A549 (cell line): ENCODE measurements at regions not wholly inside any gene's neighbourhood (a gene's known extent, or its start where the extent isn't known, plus 50 kb on each side); places are given as distances from the start of the nearest gene placed in this dataset.

Experiments used
- ATAC-seq, 2 experiments: fragments of 200-7000 bp in 1 of 2; fragments of >200 bp in 1 of 2; cut with Nextera tagmentation in 1 of 2; cut with Tn5 transposase in 1 of 2; 3 replicates each; pipeline versions ENCODE4 v1.8.0 to v1.9.1; 2018 to 2020; ENCODE audit warnings: mild to moderate bottlenecking in 1 of 2, moderate library complexity in 1 of 2
- CTCF ChIA-PET: fragments of 300-600 bp; sonication (Branson Sonifier 250); formaldehyde crosslinking; extraction: SDS; loops from one replicate; lab custom pipeline; 2021; ENCODE audit warnings: antibody characterized with exemption, inconsistent platforms; lab: Yijun Ruan, JAX
- POLR2A ChIA-PET: fragments of 350-600 bp; formaldehyde crosslinking; extraction: SDS; loops from one replicate; lab custom pipeline; 2021; ENCODE audit warnings: antibody characterized with exemption, inconsistent platforms; lab: Yijun Ruan, JAX
- DNase-seq, 2 experiments: peaks; one replicate each; pipeline versions ENCODE4 v3.0.0 to v3.0.0-alpha.2; 2011 to 2016; ENCODE audit warnings: low read depth in 1 of 2, low spot score in 1 of 2
- FAIRE-seq: peaks from 2 replicates; lab custom pipeline; 2011; peaks lifted over from hg19 to GRCh38; lab: Jason Lieb, UNC
- H3K27ac ChIP-seq, 2 experiments: fragments of >200 bp; sonication (Bioruptor Twin); formaldehyde crosslinking; 3 replicates each; pipeline ENCODE4 v1.5.1; 2016 to 2017
- H3K4me1 ChIP-seq: fragments of >200 bp; sonication (Bioruptor Twin); formaldehyde crosslinking; 3 replicates; pipeline ENCODE4 v1.6.1; 2016
- H3K4me2 ChIP-seq: fragments of >200 bp; sonication (Bioruptor Twin); formaldehyde crosslinking; 3 replicates; pipeline ENCODE4 v1.6.1; 2016
- H3K4me3 ChIP-seq: fragments of >200 bp; sonication (Bioruptor Twin); formaldehyde crosslinking; 3 replicates; pipeline ENCODE4 v1.5.1; 2016
- H3K9me3 ChIP-seq: fragments of >200 bp; sonication (Bioruptor Twin); formaldehyde crosslinking; 3 replicates; pipeline ENCODE4 v1.6.1; 2016
- ATOH8 ChIP-seq: fragments of 250-450 bp; sonication (Bioruptor Pico); IDR thresholded peaks from 2 replicates; pipeline ENCODE4 v1.5.0; 2020; ENCODE audit warnings: low read depth, mild to moderate bottlenecking, moderate library complexity
- BHLHE40 ChIP-seq: IDR thresholded peaks from 2 replicates; pipeline ENCODE4 v1.6.1; 2012; ENCODE audit warnings: low read depth, low read length, inconsistent platforms
- CBX2 ChIP-seq: fragments of 200-600 bp; sonication (generic); IDR thresholded peaks from 2 replicates; pipeline ENCODE4 v1.6.1; 2016; ENCODE audit warnings: low read depth, mild to moderate bottlenecking, borderline replicate concordance
- CBX8 ChIP-seq: fragments of 200-600 bp; sonication (generic); IDR thresholded peaks from 2 replicates; pipeline ENCODE4 v1.6.1; 2016
- CHD4 ChIP-seq: fragments of 200-600 bp; sonication (generic); IDR thresholded peaks from 2 replicates; pipeline ENCODE4 v1.6.1; 2016; ENCODE audit warnings: antibody characterized with exemption, mild to moderate bottlenecking, borderline replicate concordance
- EHMT2 ChIP-seq: fragments of 200-600 bp; sonication (generic); IDR thresholded peaks from 2 replicates; pipeline ENCODE4 v1.6.1; 2016; ENCODE audit warnings: antibody characterized with exemption, low read depth, mild to moderate bottlenecking, moderate library complexity
- ELK1 ChIP-seq: fragments of 150-350 bp; IDR thresholded peaks from 2 replicates; pipeline ENCODE4 v1.6.1; 2014; ENCODE audit warnings: low read depth, mild to moderate bottlenecking, low read length
- FOSB ChIP-seq: fragments of 250-450 bp; sonication (Bioruptor Pico); IDR thresholded peaks from 2 replicates; pipeline ENCODE4 v1.5.0; 2020; ENCODE audit warnings: mild to moderate bottlenecking, moderate library complexity
- FOSL2 ChIP-seq, 2 experiments: fragments of 450-650 bp in 1 of 2; fragments of >200 bp in 1 of 2; sonication (Bioruptor Twin) in 1 of 2; formaldehyde crosslinking; IDR thresholded peaks; 2 replicates each; pipeline versions ENCODE4 v1.5.0 to v1.6.1; 2016 to 2020; ENCODE audit warnings: mild to moderate bottlenecking in 1 of 2, moderate library complexity in 1 of 2
- FOXS1 ChIP-seq: fragments of 250-450 bp; sonication (Bioruptor Pico); IDR thresholded peaks from 2 replicates; pipeline ENCODE4 v1.5.0; 2020; ENCODE audit warnings: mild to moderate bottlenecking, moderate library complexity
- HEYL ChIP-seq: fragments of 250-450 bp; sonication (Bioruptor Pico); IDR thresholded peaks from 2 replicates; pipeline ENCODE4 v1.8.0; 2021; ENCODE audit warnings: mild to moderate bottlenecking, moderate library complexity
- HOXA7 ChIP-seq: fragments of 250-450 bp; sonication (Bioruptor Pico); IDR thresholded peaks from 2 replicates; pipeline ENCODE4 v1.5.0; 2020; ENCODE audit warnings: mild to moderate bottlenecking, moderate library complexity
- HOXB5 ChIP-seq: fragments of 250-450 bp; sonication (Bioruptor Pico); IDR thresholded peaks from 2 replicates; pipeline ENCODE4 v1.5.0; 2020; ENCODE audit warnings: mild to moderate bottlenecking, moderate library complexity
- JUN ChIP-seq, 2 experiments: fragments of >200 bp; sonication (Bioruptor Twin); formaldehyde crosslinking; IDR thresholded peaks; 2 replicates in 1 of 2; 3 replicates in 1 of 2; pipeline ENCODE4 v1.6.1; 2016 to 2017
- KDM1A ChIP-seq: fragments of 200-600 bp; sonication (generic); IDR thresholded peaks from 2 replicates; pipeline ENCODE4 v1.6.1; 2016; ENCODE audit warnings: low read depth, mild to moderate bottlenecking
- MAFK ChIP-seq: fragments of 450-650 bp; IDR thresholded peaks from 2 replicates; pipeline ENCODE4 v1.6.1; 2014; ENCODE audit not compliant: partially characterized antibody
- MAZ ChIP-seq: fragments of 150-350 bp; IDR thresholded peaks from 2 replicates; pipeline ENCODE4 v1.6.1; 2014; ENCODE audit warnings: antibody characterized with exemption, low read depth, low read length, borderline replicate concordance
- MYC ChIP-seq: IDR thresholded peaks from 2 replicates; pipeline ENCODE4 v1.6.1; 2012; ENCODE audit warnings: mild to moderate bottlenecking, inconsistent platforms, low read length, improper control_type of control experiment, borderline replicate concordance
- PBX3 ChIP-seq: IDR thresholded peaks from 2 replicates; pipeline ENCODE4 v1.6.1; 2012
- PHF8 ChIP-seq: fragments of 200-600 bp; sonication (generic); IDR thresholded peaks from 2 replicates; pipeline ENCODE4 v1.6.1; 2016; ENCODE audit warnings: low read depth, mild to moderate bottlenecking, antibody characterized with exemption, moderate library complexity, borderline replicate concordance
- RARB ChIP-seq: fragments of 250-450 bp; sonication (Bioruptor Pico); IDR thresholded peaks from 2 replicates; pipeline ENCODE4 v1.8.0; 2021; ENCODE audit warnings: mild to moderate bottlenecking, moderate library complexity
- SMC3 ChIP-seq: fragments of >200 bp; sonication (Bioruptor Twin); formaldehyde crosslinking; IDR thresholded peaks from 3 replicates; pipeline ENCODE4 v1.6.1; 2018; ENCODE audit warnings: inconsistent platforms
- SREBF2 ChIP-seq: fragments of 450-650 bp; IDR thresholded peaks from 2 replicates; pipeline ENCODE4 v1.6.1; 2014; ENCODE audit warnings: mild to moderate bottlenecking, moderate library complexity
- WGBS: methylation state at CpG from one replicate; pipeline ENCODE4 v1.1.6; 2017; ENCODE audit errors: missing lambda C conversion rate; 5-methylcytosine and 5-hydroxymethylcytosine counted together
- TF ChIP-seq, protein P1 (sequence below): fragments of >200 bp; sonication (Bioruptor Twin); formaldehyde crosslinking; IDR thresholded peaks from 2 replicates; pipeline ENCODE4 v1.6.1; 2016

GRCh38 chr1:80993154-80993980 lies 807.4 kb upstream of the ADGRL2 start (continued):
- no peak for TF ChIP-seq PBX3
- no peak for TF ChIP-seq EHMT2
- no peak for TF ChIP-seq ATOH8
- no peak for TF ChIP-seq FOSB (CRISPR knock-in tag)
- TF ChIP-seq ELK1: no peak
- no peak for TF ChIP-seq HOXA7 (CRISPR knock-in tag)

DNA sequence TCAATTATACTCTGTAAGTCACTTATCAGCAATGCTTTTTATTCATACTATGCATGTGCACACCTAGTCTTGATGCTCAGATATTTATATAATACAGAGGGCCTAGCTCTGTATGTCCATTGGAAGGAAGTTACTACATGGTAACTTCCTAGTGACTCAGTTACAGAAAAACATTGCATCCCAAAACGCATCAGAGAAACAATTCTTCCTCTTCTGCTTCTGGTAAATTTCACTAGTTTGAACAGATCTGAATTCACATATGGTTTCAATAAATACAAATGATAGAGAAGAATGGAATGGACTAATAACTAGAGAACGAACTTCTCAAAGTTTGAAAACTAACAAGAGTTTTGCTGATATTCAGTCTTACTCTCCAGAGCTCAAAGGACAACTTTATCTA lies 811.3 kb upstream of the ADGRL2 start:
- DNase-seq (no peak), FAIRE-seq (no peak), ATAC-seq (no peak)
- H3K4me1 ChIP-seq: 0 out of 3 replicates have a peak, but pooled peaks cover 3% of the 10 kb centered on the region
- 44% methylated on average over 2 of the region's 2 CpGs for WGBS
- no peak overlapping the region for H3K4me3 ChIP-seq
- ChIA-PET POLR2A (no interaction called here), CTCF (no interaction called here)
- no peaks in the 10 kb centered on the region for H3K9me3 ChIP-seq
- TF ChIP-seq CHD4: no peak
- TF ChIP-seq RARB (CRISPR knock-in tag): no peak
- no peak for TF ChIP-seq FOXS1
- no peak for TF ChIP-seq HOXB5 (CRISPR knock-in tag)
- TF ChIP-seq CBX2: no peak
- TF ChIP-seq MAFK: no peak
- no peak for TF ChIP-seq FOSB (CRISPR knock-in tag)
- TF ChIP-seq, protein P1, sequence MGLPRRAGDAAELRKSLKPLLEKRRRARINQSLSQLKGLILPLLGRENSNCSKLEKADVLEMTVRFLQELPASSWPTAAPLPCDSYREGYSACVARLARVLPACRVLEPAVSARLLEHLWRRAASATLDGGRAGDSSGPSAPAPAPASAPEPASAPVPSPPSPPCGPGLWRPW: no peak
- TF ChIP-seq SREBF2: no peak
- no peak for TF ChIP-seq KDM1A
- TF ChIP-seq SMC3: no peak
- no peak for TF ChIP-seq MYC
- no peak for TF ChIP-seq JUN (IDR thresholded peaks at IDR 0.05)
- no peak for TF ChIP-seq MAZ
- TF ChIP-seq HEYL (CRISPR knock-in tag): no peak
- no peak for TF ChIP-seq CBX8
- no peak for TF ChIP-seq BHLHE40
- no peak for TF ChIP-seq HOXA7 (CRISPR knock-in tag)
- no peak for TF ChIP-seq PHF8
- no peak for TF ChIP-seq FOSL2 (IDR thresholded peaks at IDR 0.05)
- TF ChIP-seq FOSL2 (CRISPR knock-in tag; IDR thresholded peaks at IDR 0.05): no peak
- no peak overlapping the region for H3K4me2 ChIP-seq
- H3K27ac ChIP-seq: no peak overlapping the region
